Bronchial epithelial cell (primary cell): ENCODE measurements at regions not wholly inside any gene's neighbourhood (a gene's known extent, or its start where the extent isn't known, plus 50 kb on each side); places are given as distances from the start of the nearest gene placed in this dataset.

Experiments used
- DNase-seq: peaks from one replicate; pipeline ENCODE4 v3.0.0-alpha.2; 2010; ENCODE audit warnings: low read depth
- FAIRE-seq: peaks from 2 replicates; lab custom pipeline; 2011; peaks lifted over from hg19 to GRCh38; lab: Jason Lieb, UNC
- H3K27me3 ChIP-seq: 2 replicates; pipeline ENCODE4 v1.5.1; 2011; ENCODE audit warnings: low read length; ENCODE audit not compliant: control insufficient read depth, insufficient read depth
- H3K36me3 ChIP-seq: 2 replicates; pipeline ENCODE4 v1.5.1; 2011; ENCODE audit warnings: low read length; ENCODE audit not compliant: control insufficient read depth, insufficient read depth
- H3K4me3 ChIP-seq: 2 replicates; pipeline ENCODE4 v1.5.1; 2011; ENCODE audit warnings: mild to moderate bottlenecking, low read depth, low read length, control low read depth
- TF ChIP-seq, protein P1 (sequence below): IDR thresholded peaks from 2 replicates; pipeline ENCODE4 v1.5.1; 2011; ENCODE audit warnings: mild to moderate bottlenecking, moderate library complexity, low read length, control low read depth, inconsistent platforms; ENCODE audit not compliant: insufficient read depth, severe bottlenecking

DNA sequence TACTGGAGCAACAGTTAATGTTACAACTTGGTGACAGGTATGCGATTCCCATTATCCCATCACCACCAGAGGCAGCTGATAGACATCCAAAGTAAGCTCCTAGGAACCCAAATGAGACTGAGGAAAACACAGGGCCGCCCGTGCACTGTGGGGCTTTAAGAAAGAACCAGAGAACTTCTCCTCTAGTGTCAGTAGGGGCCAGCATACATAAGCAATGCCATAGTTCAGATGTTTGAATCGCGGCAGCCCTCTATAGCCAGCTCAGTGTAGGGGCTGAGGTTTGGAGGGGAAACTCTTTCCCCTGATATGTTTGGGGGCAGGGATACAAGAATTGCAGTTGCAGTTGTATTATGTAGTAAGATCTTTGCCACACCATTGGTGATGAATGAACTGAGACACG lies 593.3 kb upstream of the NCAM2 start:
- Histone ChIP-seq H3K36me3 (no peaks in the 10 kb centered on the region), H3K27me3 (no peaks in the 10 kb centered on the region), H3K4me3 (no peak overlapping the region)
- FAIRE-seq: no peak
- DNase-seq: no peak
- TF ChIP-seq, protein P1, sequence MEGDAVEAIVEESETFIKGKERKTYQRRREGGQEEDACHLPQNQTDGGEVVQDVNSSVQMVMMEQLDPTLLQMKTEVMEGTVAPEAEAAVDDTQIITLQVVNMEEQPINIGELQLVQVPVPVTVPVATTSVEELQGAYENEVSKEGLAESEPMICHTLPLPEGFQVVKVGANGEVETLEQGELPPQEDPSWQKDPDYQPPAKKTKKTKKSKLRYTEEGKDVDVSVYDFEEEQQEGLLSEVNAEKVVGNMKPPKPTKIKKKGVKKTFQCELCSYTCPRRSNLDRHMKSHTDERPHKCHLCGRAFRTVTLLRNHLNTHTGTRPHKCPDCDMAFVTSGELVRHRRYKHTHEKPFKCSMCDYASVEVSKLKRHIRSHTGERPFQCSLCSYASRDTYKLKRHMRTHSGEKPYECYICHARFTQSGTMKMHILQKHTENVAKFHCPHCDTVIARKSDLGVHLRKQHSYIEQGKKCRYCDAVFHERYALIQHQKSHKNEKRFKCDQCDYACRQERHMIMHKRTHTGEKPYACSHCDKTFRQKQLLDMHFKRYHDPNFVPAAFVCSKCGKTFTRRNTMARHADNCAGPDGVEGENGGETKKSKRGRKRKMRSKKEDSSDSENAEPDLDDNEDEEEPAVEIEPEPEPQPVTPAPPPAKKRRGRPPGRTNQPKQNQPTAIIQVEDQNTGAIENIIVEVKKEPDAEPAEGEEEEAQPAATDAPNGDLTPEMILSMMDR: no peak

DNA sequence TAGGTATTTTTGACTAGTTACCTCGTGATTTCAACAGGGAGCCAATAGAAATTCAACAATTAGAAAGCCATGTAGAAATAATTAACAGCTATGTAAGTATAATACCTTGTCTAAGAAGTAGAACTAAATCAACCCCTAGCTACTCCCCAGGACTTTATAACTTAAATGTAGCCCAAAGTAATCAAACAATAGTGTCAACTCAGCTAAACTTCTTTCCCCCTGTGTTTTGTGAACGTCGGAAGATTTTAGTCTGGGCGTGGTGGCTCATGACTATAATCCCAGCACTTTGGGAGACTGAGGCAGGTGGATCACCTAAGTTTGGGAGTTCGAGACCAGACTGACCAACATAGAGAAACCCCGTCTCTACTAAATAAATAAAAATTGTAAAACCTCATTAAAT lies 579.9 kb upstream of the NCAM2 start:
- DNase-seq (no peak), FAIRE-seq (no peak)
- TF ChIP-seq, protein P1: no peak
- H3K27me3 ChIP-seq: no peaks in the 10 kb centered on the region
- no peaks in the 10 kb centered on the region for H3K36me3 ChIP-seq
- H3K4me3 ChIP-seq: no peak overlapping the region

DNA sequence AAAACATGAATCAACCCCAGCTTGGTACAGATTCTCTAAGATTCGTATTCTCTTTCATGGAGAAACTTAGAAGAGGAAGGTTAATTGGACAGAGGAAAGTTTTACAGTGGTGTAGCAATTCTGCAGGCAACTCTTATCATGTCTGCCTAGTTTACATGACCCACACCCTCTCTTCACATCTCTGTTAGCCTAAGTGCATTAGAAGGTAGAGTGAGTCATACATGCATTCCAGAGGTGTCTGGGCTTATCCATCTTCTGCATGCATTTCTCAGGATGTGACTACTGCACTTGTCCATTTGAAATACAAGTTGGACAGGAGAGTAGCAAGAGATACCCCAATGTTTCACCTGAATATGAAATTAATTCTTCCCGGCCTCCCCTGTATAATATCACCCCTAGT lies 578.4 kb upstream of the NCAM2 start:
- no peaks in the 10 kb centered on the region for H3K27me3 ChIP-seq
- DNase-seq (peak; percentile 55), FAIRE-seq (no peak)
- H3K36me3 ChIP-seq: no peaks in the 10 kb centered on the region
- TF ChIP-seq, protein P1: no peak
- H3K4me3 ChIP-seq: no peak overlapping the region

GRCh38 chr21:20424943-20425342 lies 573.3 kb upstream of the NCAM2 start:
- Histone ChIP-seq H3K4me3 (no peak overlapping the region), H3K36me3 (no peaks in the 10 kb centered on the region), H3K27me3 (no peaks in the 10 kb centered on the region)
- FAIRE-seq (no peak), DNase-seq (no peak)
- TF ChIP-seq, protein P1: no peak

- TF ChIP-seq, protein P1: no peak
- DNase-seq (no peak), FAIRE-seq (no peak)
- H3K27me3 ChIP-seq: no peaks in the 10 kb centered on the region
- no peak overlapping the region for H3K4me3 ChIP-seq
- no peaks in the 10 kb centered on the region for H3K36me3 ChIP-seq
These were observed 572.4 kb upstream of the NCAM2 start for GRCh38 chr21:20425856-20426255.

GRCh38 chr21:20440338-20440737 lies 557.9 kb upstream of the NCAM2 start:
- Histone ChIP-seq H3K27me3 (no peaks in the 10 kb centered on the region), H3K36me3 (no peaks in the 10 kb centered on the region), H3K4me3 (no peak overlapping the region)
- DNase-seq (no peak), FAIRE-seq (no peak)
- TF ChIP-seq, protein P1: no peak
